ENCODE measurements at regions not wholly inside any gene's neighbourhood (a gene's known extent, or its start where the extent isn't known, plus 50 kb on each side); places are given as distances from the start of the nearest gene placed in this dataset.

DNA sequence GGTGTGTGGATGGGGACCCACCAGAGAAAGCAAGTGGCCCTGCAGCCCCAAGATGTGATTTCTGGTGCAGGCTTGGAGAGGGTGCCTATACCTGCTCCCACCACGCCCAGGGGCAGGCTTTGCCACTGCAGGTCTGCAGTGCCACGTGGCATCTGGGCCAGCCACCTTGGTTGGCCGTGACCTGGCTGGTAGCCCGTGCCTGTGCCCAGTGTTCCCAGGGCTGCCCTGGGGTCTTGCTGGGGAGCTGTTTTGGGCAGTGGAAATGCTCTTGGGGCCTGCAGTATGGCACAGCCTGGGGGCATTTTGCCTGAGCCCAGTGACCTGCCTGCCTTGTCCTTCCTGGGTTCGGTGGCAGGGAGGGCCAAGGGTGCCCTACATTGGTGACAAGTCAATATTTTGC, 203.4 kb downstream of the UBE3A start:
- no peaks in the 10 kb centered on the region for H3K36me3 ChIP-seq (ENCODE audit: low read depth)
- peaks cover 96% of the 10 kb centered on the region for H3K9me3 ChIP-seq

GRCh38 chr15:25236143-25236860, 202.5 kb downstream of the UBE3A start:
- intact Hi-C loops (cut with DNase I, micrococcal nuclease): no loop called here
- TF ChIP-seq CTCF (IDR thresholded peaks at IDR 0.05): no peak
- no peaks in the 10 kb centered on the region for H3K36me3 ChIP-seq (ENCODE audit: low read depth)
- no peak for ATAC-seq
- no peaks in the 10 kb centered on the region for H3K4me1 ChIP-seq (ENCODE audit: low read depth)
- peak in 1 of 3 donors; percentile 5 for DNase-seq
- H3K9me3 ChIP-seq: peaks cover 96% of the 10 kb centered on the region
- H3K4me3 ChIP-seq: no peak overlapping the region

More for the DNA sequence above, 203.4 kb downstream of the UBE3A start:
- DNase-seq (no peak), ATAC-seq (no peak)
- TF ChIP-seq CTCF (IDR thresholded peaks at IDR 0.05): no peak
- no peak overlapping the region for H3K4me3 ChIP-seq
- no peaks in the 10 kb centered on the region for H3K4me1 ChIP-seq (ENCODE audit: low read depth)
- intact Hi-C loops (cut with DNase I, micrococcal nuclease): no loop called here

- ATAC-seq: no peak
- intact Hi-C loops (cut with DNase I, micrococcal nuclease): no loop called here
- no peak overlapping the region for H3K4me3 ChIP-seq
These were observed 202.0 kb downstream of the UBE3A start for GRCh38 chr15:25236861-25237155.

DNA sequence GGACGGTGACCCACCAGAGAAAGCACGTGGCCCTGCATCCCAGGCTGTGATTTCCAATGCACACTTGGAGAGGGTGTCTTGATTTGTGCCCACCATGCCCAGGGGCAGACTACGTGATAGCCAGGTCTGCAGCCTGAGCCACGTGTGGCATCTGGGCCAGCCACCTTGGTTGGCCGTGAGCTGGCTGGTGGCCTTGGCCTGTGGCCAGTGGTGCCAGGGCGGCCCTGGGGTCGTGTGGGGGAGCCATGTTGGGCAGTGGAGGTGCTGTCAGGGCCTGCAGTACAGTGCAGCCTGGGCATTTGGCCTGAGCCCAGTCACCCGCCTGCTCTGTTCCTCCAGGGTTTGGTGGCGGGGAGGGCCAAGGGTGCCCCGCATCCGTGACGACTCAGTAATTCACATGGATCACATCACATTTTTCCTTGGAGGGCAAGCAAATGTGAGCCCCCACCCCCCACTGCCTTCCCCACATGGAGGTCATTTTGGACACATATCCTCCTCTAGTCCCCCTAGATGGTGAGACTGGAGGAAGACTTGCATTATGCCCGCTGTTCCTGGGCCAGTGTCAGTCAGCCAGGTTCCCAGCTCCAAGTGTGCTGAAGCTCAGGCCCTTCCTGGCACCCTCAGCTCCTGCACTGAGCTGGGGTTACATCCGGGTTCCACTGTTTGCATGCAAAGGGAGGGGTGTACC, 201.4 kb downstream of the UBE3A start:
- H3K9me3 ChIP-seq: peaks cover 98% of the 10 kb centered on the region
- no peaks in the 10 kb centered on the region for H3K4me1 ChIP-seq (ENCODE audit: low read depth)
- TF ChIP-seq CTCF (IDR thresholded peaks at IDR 0.05): no peak
- no peaks in the 10 kb centered on the region for H3K36me3 ChIP-seq (ENCODE audit: low read depth)
- DNase-seq: peak in 1 of 3 donors; percentile 16
- no peak overlapping the region for H3K4me3 ChIP-seq
- intact Hi-C loops (cut with DNase I, micrococcal nuclease): no loop called here
- no peak for ATAC-seq

More at GRCh38 chr15:25236861-25237155, 202.0 kb downstream of the UBE3A start:
- TF ChIP-seq CTCF (IDR thresholded peaks at IDR 0.05): no peak
- peaks cover 96% of the 10 kb centered on the region for H3K9me3 ChIP-seq
- no peaks in the 10 kb centered on the region for H3K36me3 ChIP-seq (ENCODE audit: low read depth)
- no peak for DNase-seq
- H3K4me1 ChIP-seq (ENCODE audit: low read depth): no peaks in the 10 kb centered on the region

DNA sequence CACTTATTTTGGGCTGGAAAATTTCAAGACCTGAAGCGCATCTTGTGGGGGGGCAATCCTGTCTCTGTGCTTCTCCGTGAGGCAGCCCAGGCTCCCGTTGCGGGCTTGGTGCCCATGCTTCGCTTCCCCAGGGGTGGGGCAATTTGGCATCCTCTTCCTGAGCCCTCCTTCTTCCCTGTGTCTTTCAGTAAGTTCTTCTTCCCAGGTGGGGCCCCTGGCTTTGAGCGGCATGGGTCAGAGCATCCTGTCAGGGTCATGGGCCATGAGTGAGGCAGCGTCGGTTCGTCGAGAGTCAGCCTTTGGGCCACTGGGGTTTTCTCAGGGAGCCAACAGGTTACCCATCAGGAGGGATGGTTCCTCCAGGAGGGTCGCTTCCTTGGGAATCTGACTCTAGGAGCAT, 200.7 kb downstream of the UBE3A start:
- no peaks in the 10 kb centered on the region for H3K4me1 ChIP-seq (ENCODE audit: low read depth)
- no peak for ATAC-seq
- peak in 1 of 3 donors; percentile 27 for DNase-seq
- no peak for TF ChIP-seq CTCF (IDR thresholded peaks at IDR 0.05)
- H3K36me3 ChIP-seq (ENCODE audit: low read depth): no peaks in the 10 kb centered on the region
- H3K9me3 ChIP-seq: peaks cover 98% of the 10 kb centered on the region
- intact Hi-C loops (cut with DNase I, micrococcal nuclease): no loop called here
- H3K4me3 ChIP-seq: no peak overlapping the region
